Activated CD4-positive, alpha-beta T cell treated with anti-CD3 and anti-CD28 coated beads, Interleukin-2, Interleukin-6, amounts not matched to agents 100 ng/mL and 50 ng/mL, durations not matched to agents 16 hours and 8 hours (primary cell): ENCODE measurements at regions not wholly inside any gene's neighbourhood (a gene's known extent, or its start where the extent isn't known, plus 50 kb on each side); places are given as distances from the start of the nearest gene placed in this dataset.

Experiments used
- DNase-seq: peaks from one replicate; pipeline ENCODE4 v3.0.0-alpha.2; 2020

GRCh38 chr12:127223731-127224130, 1043.2 kb upstream of the TMEM132C start:
- DNase-seq: no peak

GRCh38 chr12:127230843-127231260, 1036.1 kb upstream of the TMEM132C start:
- no peak for DNase-seq

GRCh38 chr12:127231371-127231770, 1035.6 kb upstream of the TMEM132C start:
- DNase-seq: no peak

DNA sequence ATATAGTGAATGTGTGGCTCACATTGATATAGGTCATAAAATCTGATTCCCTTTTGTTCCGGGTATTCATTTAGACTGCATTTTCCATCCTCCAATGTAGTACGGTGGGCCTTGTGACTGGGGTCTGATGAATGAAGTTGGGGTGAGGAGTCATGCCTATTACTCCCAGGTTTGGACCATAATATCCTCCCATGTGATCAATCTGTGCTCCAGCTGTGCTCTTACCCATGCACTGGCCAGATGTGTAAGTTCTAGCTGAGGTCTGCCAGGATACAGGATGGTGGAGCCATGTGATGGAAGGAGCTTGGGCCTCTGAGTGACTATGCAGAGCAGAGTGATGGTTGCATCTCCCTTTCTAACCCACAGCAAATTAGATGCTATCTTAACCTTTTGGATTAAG, 1034.0 kb upstream of the TMEM132C start:
- DNase-seq: no peak

- DNase-seq: no peak
Measured at GRCh38 chr12:127235761-127236160, 1031.2 kb upstream of the TMEM132C start.

DNA sequence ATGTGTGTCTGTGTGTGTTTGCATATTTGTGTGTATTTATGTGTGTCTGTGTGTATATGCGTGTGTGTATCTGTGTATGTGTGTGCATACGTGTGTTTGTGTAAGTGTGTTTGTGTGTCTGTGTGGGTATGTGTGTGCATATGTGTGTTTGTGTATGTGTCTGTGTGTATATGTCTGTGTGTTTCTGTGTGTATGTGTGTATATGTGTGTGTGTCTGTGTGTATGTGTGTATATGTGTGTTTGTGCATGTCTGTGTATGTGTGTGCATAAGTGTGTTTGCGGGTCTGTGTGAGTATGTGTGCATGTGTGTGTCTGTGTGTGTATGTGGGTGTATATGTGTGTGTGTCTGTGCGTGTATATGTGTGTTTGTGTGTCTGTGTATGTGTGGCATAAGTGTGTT, 1030.5 kb upstream of the TMEM132C start:
- DNase-seq: no peak

GRCh38 chr12:127237151-127237550, 1029.8 kb upstream of the TMEM132C start:
- DNase-seq: no peak

DNA sequence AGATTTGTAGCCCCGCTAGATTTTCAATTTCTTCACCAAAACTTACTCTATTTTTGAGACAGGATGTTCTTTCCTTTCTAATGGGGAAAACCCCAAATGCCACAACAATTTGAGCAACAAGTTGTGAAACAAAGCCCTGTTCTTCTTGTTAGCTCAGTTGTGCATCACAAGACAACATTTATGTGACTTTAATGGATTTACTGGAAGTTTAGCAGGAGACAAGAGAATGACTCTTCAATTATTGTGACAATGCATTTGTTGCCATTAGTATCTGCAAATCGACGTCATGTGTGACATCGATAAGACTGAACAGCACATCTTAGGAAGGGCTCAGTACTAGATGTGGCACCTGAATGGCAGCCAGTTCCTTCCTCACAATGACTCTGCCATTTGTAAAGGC, 1028.9 kb upstream of the TMEM132C start:
- no peak for DNase-seq

- DNase-seq: no peak
Measured at GRCh38 chr12:127239781-127240180, 1027.2 kb upstream of the TMEM132C start.

GRCh38 chr12:127240249-127240929, 1026.6 kb upstream of the TMEM132C start:
- DNase-seq: no peak

- no peak for DNase-seq
Measured at GRCh38 chr12:127241072-127241817, 1025.7 kb upstream of the TMEM132C start.

DNA sequence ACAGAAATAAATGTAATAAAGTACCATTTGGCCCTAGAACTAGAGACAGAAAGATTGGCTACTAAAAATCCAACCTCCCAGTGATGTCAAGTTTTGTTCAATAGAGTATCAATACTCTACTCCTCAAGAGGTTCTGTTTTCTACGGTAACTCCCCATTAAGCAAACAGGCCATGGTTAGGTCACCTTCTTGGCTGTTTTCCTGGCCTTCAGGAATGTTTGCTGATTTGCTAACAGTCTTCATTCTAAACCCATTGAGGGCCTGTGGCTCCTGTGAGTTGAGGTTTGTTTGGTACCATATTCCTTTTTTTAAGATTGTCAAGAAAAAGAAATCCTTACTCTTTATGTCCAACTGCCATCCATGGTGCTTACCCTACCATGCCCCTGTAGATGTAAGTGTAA, 1022.0 kb upstream of the TMEM132C start:
- no peak for DNase-seq

GRCh38 chr12:127245437-127245836, 1021.5 kb upstream of the TMEM132C start:
- no peak for DNase-seq

DNA sequence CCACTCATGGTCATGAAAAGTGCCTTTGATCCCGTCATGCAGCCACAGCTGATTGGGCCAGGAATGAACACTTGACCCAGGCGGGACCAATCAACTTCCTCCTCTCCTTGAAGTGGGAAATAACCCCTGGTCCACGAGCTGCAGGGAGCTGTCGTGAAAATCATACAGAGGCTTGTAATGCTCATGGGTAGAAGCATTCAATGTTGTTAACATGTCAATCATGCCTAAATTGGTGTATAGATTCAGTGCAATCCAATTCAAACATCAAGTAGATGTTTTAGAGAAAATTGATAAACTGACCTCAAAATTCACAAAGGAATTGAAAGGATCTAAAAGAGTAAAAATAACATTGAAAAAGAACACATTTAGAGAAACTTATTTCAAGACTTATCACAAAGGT, 1019.0 kb upstream of the TMEM132C start:
- no peak for DNase-seq

DNA sequence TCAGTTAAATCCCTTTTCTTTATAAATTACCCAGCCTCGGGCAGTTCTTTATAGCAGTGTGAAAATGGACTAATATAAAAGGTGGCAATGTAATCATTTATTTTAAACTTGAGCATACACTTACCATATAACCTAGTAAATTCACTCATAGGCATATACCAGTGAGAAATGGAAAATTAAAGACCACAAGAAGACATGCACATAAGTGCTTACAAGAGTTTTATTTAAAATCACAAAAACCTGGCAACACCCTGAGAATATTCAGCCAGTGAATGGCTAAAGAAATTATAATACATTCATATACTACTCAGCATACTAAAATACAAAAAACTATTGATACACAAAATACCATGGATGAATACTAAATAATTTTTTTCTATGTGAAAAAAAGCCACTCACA, 1017.5 kb upstream of the TMEM132C start:
- DNase-seq: no peak

DNA sequence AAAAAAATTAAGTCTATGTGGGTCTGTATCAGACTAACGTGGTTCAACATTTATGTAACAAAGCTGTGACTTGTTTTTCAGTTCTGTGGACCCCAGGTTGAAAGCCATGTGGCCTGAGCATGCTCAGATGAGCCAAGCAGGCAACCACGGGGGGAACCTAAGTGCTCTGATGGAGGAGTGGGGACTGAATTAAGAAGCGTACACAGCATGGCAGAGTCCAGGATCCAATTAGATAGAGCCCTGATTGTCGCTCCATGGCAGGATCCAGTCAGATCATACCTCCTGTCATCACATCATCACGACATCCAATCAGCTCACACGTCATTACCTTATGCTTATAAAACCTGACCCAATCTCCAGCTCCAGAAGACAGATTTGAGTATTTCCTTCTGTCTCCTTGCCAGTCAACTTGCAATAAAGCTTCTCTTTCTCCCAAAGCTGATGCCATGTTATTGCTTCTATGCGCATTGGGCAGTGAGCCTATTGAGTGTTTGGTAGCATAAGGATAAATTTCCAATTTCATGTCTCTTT, 1013.1 kb upstream of the TMEM132C start:
- no peak for DNase-seq

DNA sequence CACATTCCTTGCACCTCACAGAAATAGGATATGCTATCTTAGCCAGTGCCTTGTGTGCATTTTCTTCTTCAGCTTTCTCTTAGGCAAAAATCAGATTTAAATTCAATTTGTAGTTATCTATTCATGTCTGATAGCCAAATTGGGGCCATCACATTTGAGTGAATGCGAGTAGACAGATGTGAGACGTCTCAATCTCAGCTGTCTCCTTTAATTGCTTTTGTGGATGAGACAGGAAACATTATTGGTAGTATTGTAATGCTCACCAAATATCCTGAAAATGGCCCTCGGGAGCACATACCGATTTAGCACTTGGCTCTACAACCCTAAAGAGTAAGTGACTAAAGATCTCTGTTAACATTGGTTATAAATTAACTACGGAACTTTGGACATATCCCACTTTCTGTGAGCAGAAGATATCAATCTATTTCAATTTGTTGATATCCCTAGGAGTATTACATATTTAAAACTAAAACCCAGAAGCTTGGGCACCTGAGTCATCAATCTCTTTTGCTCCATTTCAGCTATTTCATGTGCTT, 1012.5 kb upstream of the TMEM132C start:
- DNase-seq: no peak

DNA sequence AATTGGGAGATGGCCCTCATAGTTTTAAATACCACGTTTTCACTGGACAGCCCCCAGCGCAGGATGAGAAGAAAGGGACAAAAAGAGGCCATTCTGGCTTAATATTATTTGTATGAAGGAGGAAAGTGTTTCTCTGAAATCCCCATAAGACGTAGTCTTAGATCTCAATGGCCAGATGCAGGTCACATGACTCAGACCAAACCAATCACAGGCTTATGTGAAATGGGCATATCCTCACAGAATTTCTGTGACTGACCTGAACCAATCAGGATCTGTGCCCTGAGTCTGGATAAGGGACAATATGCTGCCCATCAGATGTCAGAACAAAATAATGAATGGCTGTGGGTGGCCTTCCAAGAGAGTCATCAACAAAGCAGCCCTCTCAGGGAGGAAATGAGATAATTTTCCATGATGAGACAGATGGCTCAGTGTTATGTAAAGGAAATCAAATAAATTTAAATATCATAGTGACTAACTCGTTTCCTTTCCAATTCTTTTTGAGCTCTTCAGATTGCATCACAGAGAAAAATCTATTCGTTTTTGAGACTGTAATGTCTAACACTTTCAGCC, 1009.5 kb upstream of the TMEM132C start:
- DNase-seq: no peak

GRCh38 chr12:127260531-127260930, 1006.4 kb upstream of the TMEM132C start:
- DNase-seq: no peak

DNA sequence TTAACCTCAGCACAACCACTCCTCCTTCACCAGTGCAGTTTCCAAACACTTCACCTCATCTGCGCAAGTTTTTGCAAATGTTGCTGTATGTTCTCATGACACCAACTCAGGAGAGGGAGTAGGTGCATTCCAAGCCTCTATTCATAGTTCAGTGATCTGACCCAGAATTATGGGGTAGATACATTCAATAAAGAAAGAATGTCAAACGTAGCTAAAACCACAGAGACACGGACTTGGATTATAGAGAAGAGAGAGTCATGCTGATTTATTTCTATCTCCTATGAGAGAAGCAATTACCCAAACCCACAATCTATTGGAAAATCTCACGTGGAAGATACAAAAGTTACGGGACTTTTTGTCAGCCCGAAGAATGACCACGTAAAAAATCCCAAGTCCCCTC, 1006.0 kb upstream of the TMEM132C start:
- DNase-seq: no peak

DNA sequence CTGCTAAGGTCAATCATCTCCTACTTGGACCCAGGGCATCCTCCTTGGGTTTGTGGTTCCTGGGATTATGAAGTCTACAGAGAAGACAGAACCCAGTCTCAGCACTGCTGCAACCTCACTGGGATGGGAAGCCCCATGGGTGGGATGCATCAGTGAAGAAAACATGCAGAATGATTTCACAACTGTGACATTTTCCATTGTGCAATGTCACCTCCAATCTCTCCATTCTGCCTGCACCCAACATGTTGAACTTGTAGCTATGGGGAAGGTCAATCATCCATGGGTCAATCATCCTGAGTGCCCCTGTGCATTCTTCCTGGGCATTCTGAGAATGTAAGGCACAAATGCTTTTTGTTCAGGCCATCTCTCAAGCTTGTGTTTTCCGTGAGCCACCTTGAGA, 1004.4 kb upstream of the TMEM132C start:
- no peak for DNase-seq

- DNase-seq: no peak
Measured at GRCh38 chr12:127263621-127264020, 1003.3 kb upstream of the TMEM132C start.

GRCh38 chr12:127267128-127267527, 999.8 kb upstream of the TMEM132C start:
- DNase-seq: no peak

- no peak for DNase-seq
Measured at GRCh38 chr12:127268213-127268612, 998.8 kb upstream of the TMEM132C start.
